Endothelial cell (in vitro differentiated cells): ENCODE measurements at regions not wholly inside any gene's neighbourhood (a gene's known extent, or its start where the extent isn't known, plus 50 kb on each side); places are given as distances from the start of the nearest gene placed in this dataset.

Experiments used
- DNase-seq: peaks from one replicate; pipeline ENCODE4 v3.0.0; 2021; ENCODE audit warnings: low spot score
- H3K27ac Mint-ChIP-seq: one replicate; pipeline ENCODE4 v1.8.0; 2021; ENCODE audit warnings: mixed read lengths, inconsistent platforms; ENCODE audit not compliant: unreplicated experiment
- H3K27me3 Mint-ChIP-seq: one replicate; pipeline ENCODE4 v1.8.0; 2021; ENCODE audit warnings: mild to moderate bottlenecking, moderate library complexity, mixed read lengths, inconsistent platforms; ENCODE audit not compliant: unreplicated experiment
- H3K36me3 Mint-ChIP-seq: one replicate; pipeline ENCODE4 v1.8.0; 2021; ENCODE audit warnings: mild to moderate bottlenecking, low read depth, mixed read lengths, inconsistent platforms; ENCODE audit not compliant: unreplicated experiment
- H3K4me1 Mint-ChIP-seq: one replicate; pipeline ENCODE4 v1.8.0; 2021; ENCODE audit warnings: mild to moderate bottlenecking, mixed read lengths, inconsistent platforms; ENCODE audit not compliant: unreplicated experiment
- H3K4me3 Mint-ChIP-seq: one replicate; pipeline ENCODE4 v1.8.0; 2021; ENCODE audit warnings: mild to moderate bottlenecking, mixed read lengths, inconsistent platforms; ENCODE audit not compliant: unreplicated experiment
- H3K9me3 Mint-ChIP-seq: one replicate; pipeline ENCODE4 v1.8.0; 2021; ENCODE audit warnings: mixed read lengths, inconsistent platforms; ENCODE audit not compliant: unreplicated experiment
- TF ChIP-seq, protein P1 (sequence below): fragments of 200-600 bp; sonication (generic); IDR thresholded peaks from one replicate; pipeline ENCODE4 v1.5.0; 2021; ENCODE audit warnings: antibody characterized with exemption; ENCODE audit not compliant: unreplicated experiment

DNA sequence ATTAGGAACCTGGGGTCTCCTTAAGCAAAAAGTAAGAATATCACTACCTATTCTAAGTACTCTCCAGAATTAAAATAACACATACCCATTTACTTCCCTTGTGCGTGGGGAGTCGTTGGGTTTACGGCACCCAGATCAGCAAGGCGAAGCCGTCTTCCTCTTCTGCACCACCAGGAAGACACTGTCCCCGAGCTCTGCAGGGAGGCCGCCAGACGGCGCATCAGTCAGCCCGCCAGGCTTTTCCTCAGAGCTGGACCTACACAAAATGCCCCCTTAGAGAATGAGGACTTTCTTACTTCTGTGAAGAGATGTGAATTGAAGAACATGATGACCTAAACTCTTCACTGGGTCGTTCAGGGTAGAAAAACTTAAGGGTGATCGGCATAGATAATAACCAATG, 526.5 kb downstream of the GALR1 start:
- TF ChIP-seq, protein P1, sequence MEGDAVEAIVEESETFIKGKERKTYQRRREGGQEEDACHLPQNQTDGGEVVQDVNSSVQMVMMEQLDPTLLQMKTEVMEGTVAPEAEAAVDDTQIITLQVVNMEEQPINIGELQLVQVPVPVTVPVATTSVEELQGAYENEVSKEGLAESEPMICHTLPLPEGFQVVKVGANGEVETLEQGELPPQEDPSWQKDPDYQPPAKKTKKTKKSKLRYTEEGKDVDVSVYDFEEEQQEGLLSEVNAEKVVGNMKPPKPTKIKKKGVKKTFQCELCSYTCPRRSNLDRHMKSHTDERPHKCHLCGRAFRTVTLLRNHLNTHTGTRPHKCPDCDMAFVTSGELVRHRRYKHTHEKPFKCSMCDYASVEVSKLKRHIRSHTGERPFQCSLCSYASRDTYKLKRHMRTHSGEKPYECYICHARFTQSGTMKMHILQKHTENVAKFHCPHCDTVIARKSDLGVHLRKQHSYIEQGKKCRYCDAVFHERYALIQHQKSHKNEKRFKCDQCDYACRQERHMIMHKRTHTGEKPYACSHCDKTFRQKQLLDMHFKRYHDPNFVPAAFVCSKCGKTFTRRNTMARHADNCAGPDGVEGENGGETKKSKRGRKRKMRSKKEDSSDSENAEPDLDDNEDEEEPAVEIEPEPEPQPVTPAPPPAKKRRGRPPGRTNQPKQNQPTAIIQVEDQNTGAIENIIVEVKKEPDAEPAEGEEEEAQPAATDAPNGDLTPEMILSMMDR = no peak
- H3K4me3 Mint-ChIP-seq = no peak overlapping the region

DNA sequence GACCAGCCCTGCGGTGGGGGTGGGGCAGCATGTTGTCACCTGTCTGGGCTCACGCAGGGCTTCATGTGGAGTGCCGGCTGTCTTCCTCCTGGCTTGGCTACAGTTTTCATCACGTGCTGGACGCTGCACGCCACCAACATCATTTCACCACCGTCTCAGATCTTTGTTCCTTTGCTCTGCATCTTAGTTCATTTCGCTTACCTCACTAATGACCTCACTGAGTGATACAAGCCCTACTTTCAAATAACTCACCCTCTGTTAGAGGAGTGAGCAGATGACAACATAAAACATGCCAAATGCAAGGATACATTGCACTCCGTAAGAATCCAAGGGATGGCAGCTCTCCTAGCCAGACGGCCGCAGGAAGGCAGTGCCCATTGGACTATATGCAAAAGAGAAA, 527.5 kb downstream of the GALR1 start:
- peaks cover 15% of the 10 kb centered on the region for H3K9me3 Mint-ChIP-seq
- no peak overlapping the region for H3K27ac Mint-ChIP-seq
- TF ChIP-seq, protein P1 = no peak
- H3K4me3 Mint-ChIP-seq = no peak overlapping the region
- H3K27me3 Mint-ChIP-seq = peaks cover under 1% of the 10 kb centered on the region
- no peaks in the 10 kb centered on the region for H3K36me3 Mint-ChIP-seq
- DNase-seq = no peak
- no peaks in the 10 kb centered on the region for H3K4me1 Mint-ChIP-seq

More for the DNA sequence above, 526.5 kb downstream of the GALR1 start:
- no peaks in the 10 kb centered on the region for H3K36me3 Mint-ChIP-seq
- H3K4me1 Mint-ChIP-seq = no peaks in the 10 kb centered on the region
- no peak overlapping the region for H3K27ac Mint-ChIP-seq
- peaks cover 17% of the 10 kb centered on the region for H3K9me3 Mint-ChIP-seq
- no peak for DNase-seq
- H3K27me3 Mint-ChIP-seq = peaks cover 3% of the 10 kb centered on the region

DNA sequence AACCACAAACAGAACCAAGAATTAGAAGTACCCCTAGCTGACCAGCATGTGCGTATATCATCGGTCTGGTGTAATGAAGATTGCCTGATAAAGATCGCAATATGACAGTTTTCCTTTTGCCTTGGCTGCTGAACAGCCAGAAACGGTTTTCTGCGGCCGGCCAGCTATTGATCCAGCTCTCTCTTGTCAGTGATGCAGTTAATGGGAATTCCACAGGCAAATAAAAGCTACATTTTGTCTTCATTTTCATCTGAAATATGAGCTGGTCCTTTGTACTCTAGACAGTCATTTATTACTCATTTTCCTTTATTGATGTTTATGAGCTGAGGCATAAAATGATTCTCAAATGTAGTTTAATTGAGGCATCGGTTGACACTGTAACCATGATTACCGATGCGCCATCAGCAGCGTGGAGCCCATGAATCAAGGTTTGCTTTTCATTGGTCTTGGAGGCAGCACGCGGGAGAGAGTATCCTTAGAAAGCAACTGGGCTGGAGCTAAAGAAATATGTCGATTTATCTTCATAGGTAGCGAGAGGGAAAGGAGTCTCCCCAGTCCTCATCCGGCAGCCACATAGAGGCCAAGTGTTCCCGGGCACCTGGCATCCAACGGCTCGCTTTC, 535.2 kb downstream of the GALR1 start:
- no peak overlapping the region for H3K27ac Mint-ChIP-seq
- peaks cover 24% of the 10 kb centered on the region for H3K9me3 Mint-ChIP-seq
- H3K36me3 Mint-ChIP-seq = no peaks in the 10 kb centered on the region
- no peak for DNase-seq
- H3K27me3 Mint-ChIP-seq = no peaks in the 10 kb centered on the region
- TF ChIP-seq, protein P1 = no peak
- H3K4me1 Mint-ChIP-seq = no peaks in the 10 kb centered on the region
- H3K4me3 Mint-ChIP-seq = no peak overlapping the region

DNA sequence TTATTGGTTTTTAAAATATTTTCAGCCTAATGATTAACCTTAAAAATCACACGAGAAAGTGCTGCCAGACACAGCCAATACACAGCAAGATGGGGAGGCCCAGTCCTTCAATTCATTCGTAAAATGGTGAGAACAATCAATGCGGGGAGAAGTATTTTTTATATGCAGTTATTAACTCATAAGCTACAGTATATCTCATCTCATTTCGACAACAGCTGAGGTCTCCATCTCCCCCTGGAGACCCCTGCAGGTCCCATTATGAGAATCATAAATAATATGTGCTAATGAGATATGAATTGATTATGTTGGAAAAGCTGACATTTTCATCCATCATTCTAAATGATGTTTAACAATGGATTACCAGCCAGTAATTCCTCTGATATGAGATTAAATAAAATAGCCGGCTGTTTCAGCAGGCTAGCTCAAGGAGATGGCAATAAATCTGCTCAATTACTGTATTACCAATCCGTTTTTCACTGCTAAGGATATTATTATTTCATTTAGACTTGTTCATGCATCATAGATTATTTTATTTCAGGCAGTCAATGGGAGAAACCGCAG, 535.8 kb downstream of the GALR1 start:
- TF ChIP-seq, protein P1 = no peak
- Mint-ChIP-seq H3K9me3 (peaks cover 25% of the 10 kb centered on the region), H3K27me3 (no peaks in the 10 kb centered on the region), H3K4me1 (no peaks in the 10 kb centered on the region), H3K27ac (no peak overlapping the region), H3K36me3 (no peaks in the 10 kb centered on the region), H3K4me3 (no peak overlapping the region)
- no peak for DNase-seq

DNA sequence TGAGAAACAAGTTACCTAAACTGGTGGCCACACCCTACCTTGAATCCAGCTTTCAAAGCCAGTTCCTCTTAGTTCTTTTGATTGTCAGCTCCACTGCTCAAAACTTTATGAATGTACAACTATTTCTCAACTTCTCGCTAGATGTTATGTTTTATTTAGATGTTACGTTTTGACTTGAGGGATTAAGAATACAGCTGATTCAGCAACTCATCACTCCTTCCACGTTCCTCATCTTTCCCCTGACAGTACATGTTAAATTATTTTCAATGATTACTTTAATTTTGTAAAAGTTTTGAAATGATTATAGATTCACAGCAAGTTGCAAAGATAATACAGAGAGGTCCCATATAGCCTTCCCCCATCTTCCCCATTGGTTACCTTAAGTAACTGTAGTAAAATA, 553.4 kb downstream of the GALR1 start:
- H3K27me3 Mint-ChIP-seq = peaks cover 1% of the 10 kb centered on the region
- TF ChIP-seq, protein P1 = no peak

More for the DNA sequence above, 553.4 kb downstream of the GALR1 start:
- no peak overlapping the region for H3K27ac Mint-ChIP-seq
- no peaks in the 10 kb centered on the region for H3K36me3 Mint-ChIP-seq
- peaks cover 11% of the 10 kb centered on the region for H3K9me3 Mint-ChIP-seq
- DNase-seq = no peak
- no peaks in the 10 kb centered on the region for H3K4me1 Mint-ChIP-seq
- no peak overlapping the region for H3K4me3 Mint-ChIP-seq
